Stimulated activated naive CD8-positive, alpha-beta T cell treated with anti-CD3 and anti-CD28 coated beads, Interleukin-15, Interleukin-2, amounts not matched to agents 100 U/mL and 50 U/mL, for 24 hours (primary cell): ENCODE measurements at regions not wholly inside any gene's neighbourhood (a gene's known extent, or its start where the extent isn't known, plus 50 kb on each side); places are given as distances from the start of the nearest gene placed in this dataset.

Source experiments
- ATAC-seq: fragments of 150-1000 bp; cut with Tn5 transposase; one replicate; pipeline ENCODE4 v1.10.0; 2021
- DNase-seq: peaks from one replicate; pipeline ENCODE4 v3.0.0; 2021

- DNase-seq (no peak), ATAC-seq (no peak)
Observed at GRCh38 chr19:31402529-31403316, 53.5 kb upstream of the TSHZ3 start.

- DNase-seq (no peak), ATAC-seq (no peak)
Observed at GRCh38 chr19:31406106-31406505, 56.9 kb upstream of the TSHZ3 start.

- no peak for DNase-seq
- no peak for ATAC-seq
Observed at GRCh38 chr19:31408460-31409124, 59.4 kb upstream of the TSHZ3 start.

- DNase-seq (no peak), ATAC-seq (no peak)
Observed at GRCh38 chr19:31413353-31413752, 64.1 kb upstream of the TSHZ3 start.

- ATAC-seq (no peak), DNase-seq (no peak)
Observed at GRCh38 chr19:31415322-31415721, 66.1 kb upstream of the TSHZ3 start.

- ATAC-seq (no peak), DNase-seq (no peak)
Observed at GRCh38 chr19:31416548-31416947, 67.3 kb upstream of the TSHZ3 start.

GRCh38 chr19:31418055-31418454 lies 68.8 kb upstream of the TSHZ3 start:
- no peak for DNase-seq
- no peak for ATAC-seq

GRCh38 chr19:31418692-31419430 lies 69.6 kb upstream of the TSHZ3 start:
- DNase-seq (no peak), ATAC-seq (no peak)

- ATAC-seq = no peak
- no peak for DNase-seq
Observed at GRCh38 chr19:31419871-31420445, 70.7 kb upstream of the TSHZ3 start.

- DNase-seq = no peak
- ATAC-seq = no peak
Observed at GRCh38 chr19:31421082-31421481, 71.8 kb upstream of the TSHZ3 start.

GRCh38 chr19:31421856-31422255 lies 72.6 kb upstream of the TSHZ3 start:
- ATAC-seq = no peak
- no peak for DNase-seq

GRCh38 chr19:31423896-31424295 lies 74.7 kb upstream of the TSHZ3 start:
- ATAC-seq = no peak
- no peak for DNase-seq

GRCh38 chr19:31424861-31425620 lies 75.8 kb upstream of the TSHZ3 start:
- ATAC-seq = no peak

GRCh38 chr19:31427857-31428256 lies 78.6 kb upstream of the TSHZ3 start:
- ATAC-seq (no peak), DNase-seq (no peak)

More at GRCh38 chr19:31424861-31425620, 75.8 kb upstream of the TSHZ3 start:
- no peak for DNase-seq

- ATAC-seq (no peak), DNase-seq (no peak)
Observed at GRCh38 chr19:31430381-31430780, 81.1 kb upstream of the TSHZ3 start.

- ATAC-seq (no peak), DNase-seq (no peak)
Observed at GRCh38 chr19:31432201-31432810, 83.1 kb upstream of the TSHZ3 start.

GRCh38 chr19:31436121-31436776 lies 87.0 kb upstream of the TSHZ3 start:
- DNase-seq (no peak), ATAC-seq (no peak)

GRCh38 chr19:31438401-31439269 lies 89.4 kb upstream of the TSHZ3 start:
- ATAC-seq (no peak), DNase-seq (no peak)

- ATAC-seq (no peak), DNase-seq (no peak)
Observed at GRCh38 chr19:31439270-31439573, 90.0 kb upstream of the TSHZ3 start.

- no peak for DNase-seq
Observed at GRCh38 chr19:31444931-31445330, 95.7 kb upstream of the TSHZ3 start.

More at GRCh38 chr19:31444931-31445330, 95.7 kb upstream of the TSHZ3 start:
- no peak for ATAC-seq
